ENCODE measurements at regions not wholly inside any gene's neighbourhood (a gene's known extent, or its start where the extent isn't known, plus 50 kb on each side); places are given as distances from the start of the nearest gene placed in this dataset.

DNA sequence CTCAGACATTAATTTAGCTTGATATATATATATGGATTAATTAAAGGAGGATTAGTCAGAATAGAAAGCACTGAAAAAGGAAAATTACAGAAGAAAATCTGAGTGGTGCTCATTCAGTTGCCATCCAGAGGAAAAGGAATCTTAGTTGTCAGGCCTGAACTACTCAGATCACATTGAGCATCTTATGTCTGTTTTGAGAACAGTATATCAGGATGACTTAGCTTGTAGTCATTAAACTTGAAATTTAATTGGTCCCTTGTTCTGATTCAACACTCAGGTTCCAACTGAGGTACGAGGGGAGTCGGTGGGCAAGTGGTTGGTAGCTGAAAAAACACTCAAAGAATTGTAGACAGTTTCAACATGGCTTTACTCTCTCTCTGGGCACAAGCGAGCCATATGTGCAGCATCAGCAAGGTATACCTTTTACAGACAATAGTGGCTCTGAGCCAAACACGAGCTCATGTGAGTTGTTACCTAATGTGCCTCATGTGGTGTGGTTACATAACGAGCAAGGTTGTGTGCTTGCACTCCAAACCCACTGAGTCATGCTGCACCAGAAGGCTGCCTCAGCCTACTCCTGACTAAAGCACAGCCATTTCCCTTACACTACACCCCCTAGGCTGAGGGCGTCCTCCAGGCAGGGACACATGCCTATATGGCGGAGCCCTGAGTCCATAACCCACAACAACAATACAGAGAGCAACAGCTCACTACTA is 73.0 kb upstream of the HMGN3 start:
- no peak for DNase-seq
- no peaks in the 10 kb centered on the region for H3K27me3 Mint-ChIP-seq (ENCODE audit: insufficient read depth)
- Histone ChIP-seq H3K4me1 (ENCODE audit: control insufficient read depth, insufficient read depth, low read length) (no peaks in the 10 kb centered on the region), H3K9me3 (ENCODE audit: control insufficient read depth, low read length) (no peaks in the 10 kb centered on the region), H3K27ac (ENCODE audit: low read depth, low read length) (no peak overlapping the region), H3K36me3 (ENCODE audit: control insufficient read depth, insufficient read depth, low read length) (no peaks in the 10 kb centered on the region), H3K9ac (ENCODE audit: extremely low read depth, low read length, poor library complexity, severe bottlenecking) (no peak overlapping the region), H3K4me3 (ENCODE audit: low read length) (no peak overlapping the region), H3K27me3 (ENCODE audit: control insufficient read depth, insufficient read depth, low read length, poor library complexity, severe bottlenecking) (no peaks in the 10 kb centered on the region)
- H3K4me3 Mint-ChIP-seq = no peak overlapping the region
- 91 to 92% methylated on average over 6 to 7 of the region's 7 CpGs for WGBS, 2 experiments (ENCODE audit: insufficient coverage in 1 of 2, insufficient read length in 1 of 2)
- H3K4me1 Mint-ChIP-seq = no peaks in the 10 kb centered on the region
- H3K9me3 Mint-ChIP-seq = no peaks in the 10 kb centered on the region
- TF ChIP-seq, protein P1, sequence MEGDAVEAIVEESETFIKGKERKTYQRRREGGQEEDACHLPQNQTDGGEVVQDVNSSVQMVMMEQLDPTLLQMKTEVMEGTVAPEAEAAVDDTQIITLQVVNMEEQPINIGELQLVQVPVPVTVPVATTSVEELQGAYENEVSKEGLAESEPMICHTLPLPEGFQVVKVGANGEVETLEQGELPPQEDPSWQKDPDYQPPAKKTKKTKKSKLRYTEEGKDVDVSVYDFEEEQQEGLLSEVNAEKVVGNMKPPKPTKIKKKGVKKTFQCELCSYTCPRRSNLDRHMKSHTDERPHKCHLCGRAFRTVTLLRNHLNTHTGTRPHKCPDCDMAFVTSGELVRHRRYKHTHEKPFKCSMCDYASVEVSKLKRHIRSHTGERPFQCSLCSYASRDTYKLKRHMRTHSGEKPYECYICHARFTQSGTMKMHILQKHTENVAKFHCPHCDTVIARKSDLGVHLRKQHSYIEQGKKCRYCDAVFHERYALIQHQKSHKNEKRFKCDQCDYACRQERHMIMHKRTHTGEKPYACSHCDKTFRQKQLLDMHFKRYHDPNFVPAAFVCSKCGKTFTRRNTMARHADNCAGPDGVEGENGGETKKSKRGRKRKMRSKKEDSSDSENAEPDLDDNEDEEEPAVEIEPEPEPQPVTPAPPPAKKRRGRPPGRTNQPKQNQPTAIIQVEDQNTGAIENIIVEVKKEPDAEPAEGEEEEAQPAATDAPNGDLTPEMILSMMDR (conservative IDR thresholded peaks at IDR 0.05) = no peak
- no peaks in the 10 kb centered on the region for H3K36me3 Mint-ChIP-seq (ENCODE audit: low read depth)
- no peak overlapping the region for H3K27ac Mint-ChIP-seq

DNA sequence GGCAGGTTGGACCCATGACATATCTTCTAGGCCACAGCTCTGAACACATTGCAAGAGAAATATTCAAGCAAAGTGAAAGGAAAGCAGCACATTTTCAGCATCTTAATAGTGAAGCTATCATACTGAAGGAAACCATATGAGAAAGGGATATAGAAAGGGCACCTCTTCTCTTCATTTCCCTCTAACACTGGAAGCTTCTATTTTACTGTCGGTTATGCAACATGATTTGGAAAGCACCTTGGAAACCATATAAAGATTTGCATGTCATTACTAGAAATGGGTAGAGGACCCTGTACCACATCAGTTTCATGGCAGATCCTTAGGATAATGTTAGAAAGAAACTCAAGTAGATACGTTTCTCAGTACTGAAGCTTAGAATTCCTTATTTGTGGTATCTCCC is 70.5 kb upstream of the HMGN3 start:
- H3K4me3 Mint-ChIP-seq = no peak overlapping the region
- no peak overlapping the region for H3K27ac Mint-ChIP-seq
- no peaks in the 10 kb centered on the region for H3K9me3 Mint-ChIP-seq
- no peaks in the 10 kb centered on the region for H3K27me3 ChIP-seq (ENCODE audit: control insufficient read depth, insufficient read depth, low read length, poor library complexity, severe bottlenecking)
- peaks cover 7% of the 10 kb centered on the region for H3K4me1 ChIP-seq (ENCODE audit: control insufficient read depth, insufficient read depth, low read length)
- DNase-seq = no peak
- no peak overlapping the region for H3K27ac ChIP-seq (ENCODE audit: low read depth, low read length)
- no peaks in the 10 kb centered on the region for H3K9me3 ChIP-seq (ENCODE audit: control insufficient read depth, low read length)
- H3K36me3 Mint-ChIP-seq (ENCODE audit: low read depth) = no peaks in the 10 kb centered on the region
- 93 to 100% methylated on average over 1 to 2 of the region's 2 CpGs for WGBS, 2 experiments (ENCODE audit: insufficient coverage in 1 of 2, insufficient read length in 1 of 2)
- TF ChIP-seq, protein P1 (conservative IDR thresholded peaks at IDR 0.05) = no peak
- no peaks in the 10 kb centered on the region for H3K27me3 Mint-ChIP-seq (ENCODE audit: insufficient read depth)
- peaks cover 10% of the 10 kb centered on the region for H3K4me1 Mint-ChIP-seq
- H3K4me3 ChIP-seq (ENCODE audit: low read length) = no peak overlapping the region
- H3K9ac ChIP-seq (ENCODE audit: extremely low read depth, low read length, poor library complexity, severe bottlenecking) = no peak overlapping the region
- no peaks in the 10 kb centered on the region for H3K36me3 ChIP-seq (ENCODE audit: control insufficient read depth, insufficient read depth, low read length)

DNA sequence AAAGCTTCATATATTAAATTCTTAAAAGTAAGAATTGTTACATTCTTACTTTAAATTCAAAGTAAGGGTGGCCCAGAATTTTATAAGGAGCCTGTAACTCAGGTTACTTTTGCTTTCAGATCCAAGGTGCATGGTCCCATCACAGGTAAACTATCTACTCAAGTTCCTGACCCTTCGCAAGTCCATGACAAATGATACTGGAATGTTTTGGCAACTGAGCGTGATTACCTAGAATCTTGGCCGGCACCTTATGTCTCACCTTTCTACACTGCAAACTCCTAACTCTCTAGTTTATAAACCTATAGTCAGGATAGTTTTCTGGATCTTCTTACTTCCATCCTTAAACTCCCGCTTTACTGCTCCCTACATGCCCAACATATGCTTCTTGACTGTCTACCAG is 67.9 kb upstream of the HMGN3 start:
- no peaks in the 10 kb centered on the region for H3K9me3 ChIP-seq (ENCODE audit: control insufficient read depth, low read length)
- Mint-ChIP-seq H3K27ac (no peak overlapping the region), H3K27me3 (ENCODE audit: insufficient read depth) (no peaks in the 10 kb centered on the region), H3K9me3 (no peaks in the 10 kb centered on the region), H3K4me1 (peaks cover 10% of the 10 kb centered on the region), H3K36me3 (ENCODE audit: low read depth) (no peaks in the 10 kb centered on the region), H3K4me3 (no peak overlapping the region)
- DNase-seq = no peak
- no peak overlapping the region for H3K9ac ChIP-seq (ENCODE audit: extremely low read depth, low read length, poor library complexity, severe bottlenecking)
- H3K4me1 ChIP-seq (ENCODE audit: control insufficient read depth, insufficient read depth, low read length) = peaks cover 7% of the 10 kb centered on the region
- H3K27ac ChIP-seq (ENCODE audit: low read depth, low read length) = no peak overlapping the region
- WGBS, 2 experiments (ENCODE audit: insufficient coverage in 1 of 2, insufficient read length in 1 of 2) = 92% methylated on average over 4 of the region's 4 CpGs
- no peaks in the 10 kb centered on the region for H3K27me3 ChIP-seq (ENCODE audit: control insufficient read depth, insufficient read depth, low read length, poor library complexity, severe bottlenecking)
- no peak overlapping the region for H3K4me3 ChIP-seq (ENCODE audit: low read length)
- no peaks in the 10 kb centered on the region for H3K36me3 ChIP-seq (ENCODE audit: control insufficient read depth, insufficient read depth, low read length)
- TF ChIP-seq, protein P1 (conservative IDR thresholded peaks at IDR 0.05) = no peak

Measured in endodermal cell (in vitro differentiated cells).